ENCODE measurements at regions not wholly inside any gene's neighbourhood (a gene's known extent, or its start where the extent isn't known, plus 50 kb on each side); places are given as distances from the start of the nearest gene placed in this dataset.

GRCh38 chr5:120236360-120236759 is 227.7 kb upstream of the PRR16 start:
- DNase-seq (ENCODE audit: low read depth): no peak

- DNase-seq (ENCODE audit: low read depth): no peak
Measured at GRCh38 chr5:120239086-120239485, 225.0 kb upstream of the PRR16 start.

- DNase-seq (ENCODE audit: low read depth): no peak
Measured at GRCh38 chr5:120240706-120241105, 223.4 kb upstream of the PRR16 start.

GRCh38 chr5:120241400-120241799 is 222.7 kb upstream of the PRR16 start:
- DNase-seq (ENCODE audit: low read depth): no peak

- DNase-seq (ENCODE audit: low read depth): no peak
Measured at GRCh38 chr5:120251898-120252297, 212.2 kb upstream of the PRR16 start.

- DNase-seq (ENCODE audit: low read depth): no peak
Measured at GRCh38 chr5:120252839-120253238, 211.3 kb upstream of the PRR16 start.

GRCh38 chr5:120254385-120254784 is 209.7 kb upstream of the PRR16 start:
- DNase-seq (ENCODE audit: low read depth): no peak

GRCh38 chr5:120255214-120255613 is 208.9 kb upstream of the PRR16 start:
- no peak for DNase-seq (ENCODE audit: low read depth)

- DNase-seq (ENCODE audit: low read depth): no peak
Measured at GRCh38 chr5:120256376-120256775, 207.7 kb upstream of the PRR16 start.

- no peak for DNase-seq (ENCODE audit: low read depth)
Measured at GRCh38 chr5:120257358-120257971, 206.6 kb upstream of the PRR16 start.

- DNase-seq (ENCODE audit: low read depth): no peak
Measured at GRCh38 chr5:120258123-120258522, 206.0 kb upstream of the PRR16 start.

GRCh38 chr5:120260651-120261050 is 203.4 kb upstream of the PRR16 start:
- DNase-seq (ENCODE audit: low read depth): no peak

GRCh38 chr5:120270498-120270897 is 193.6 kb upstream of the PRR16 start:
- no peak for DNase-seq (ENCODE audit: low read depth)

- peak; percentile 91 for DNase-seq (ENCODE audit: low read depth)
Measured at GRCh38 chr5:120293796-120294195, 170.3 kb upstream of the PRR16 start.

GRCh38 chr5:120297616-120298015 is 166.5 kb upstream of the PRR16 start:
- peak; percentile 79 for DNase-seq (ENCODE audit: low read depth)

GRCh38 chr5:120298981-120299380 is 165.1 kb upstream of the PRR16 start:
- DNase-seq (ENCODE audit: low read depth): no peak

GRCh38 chr5:120304663-120305062 is 159.4 kb upstream of the PRR16 start:
- peak; percentile 60 for DNase-seq (ENCODE audit: low read depth)

GRCh38 chr5:120306303-120306702 is 157.8 kb upstream of the PRR16 start:
- no peak for DNase-seq (ENCODE audit: low read depth)

- no peak for DNase-seq (ENCODE audit: low read depth)
Measured at GRCh38 chr5:120314191-120314590, 149.9 kb upstream of the PRR16 start.

- DNase-seq (ENCODE audit: low read depth): no peak
Measured at GRCh38 chr5:120320626-120321025, 143.5 kb upstream of the PRR16 start.

GRCh38 chr5:120326651-120327050 is 137.4 kb upstream of the PRR16 start:
- no peak for DNase-seq (ENCODE audit: low read depth)

GRCh38 chr5:120327180-120327579 is 136.9 kb upstream of the PRR16 start:
- no peak for DNase-seq (ENCODE audit: low read depth)

GRCh38 chr5:120329095-120329494 is 135.0 kb upstream of the PRR16 start:
- no peak for DNase-seq (ENCODE audit: low read depth)

- no peak for DNase-seq (ENCODE audit: low read depth)
Measured at GRCh38 chr5:120330558-120330957, 133.5 kb upstream of the PRR16 start.

GRCh38 chr5:120344181-120344580 is 119.9 kb upstream of the PRR16 start:
- DNase-seq (ENCODE audit: low read depth): no peak

All from GM04503 (cell line).